ENCODE measurements at regions not wholly inside any gene's neighbourhood (a gene's known extent, or its start where the extent isn't known, plus 50 kb on each side); places are given as distances from the start of the nearest gene placed in this dataset.

DNA sequence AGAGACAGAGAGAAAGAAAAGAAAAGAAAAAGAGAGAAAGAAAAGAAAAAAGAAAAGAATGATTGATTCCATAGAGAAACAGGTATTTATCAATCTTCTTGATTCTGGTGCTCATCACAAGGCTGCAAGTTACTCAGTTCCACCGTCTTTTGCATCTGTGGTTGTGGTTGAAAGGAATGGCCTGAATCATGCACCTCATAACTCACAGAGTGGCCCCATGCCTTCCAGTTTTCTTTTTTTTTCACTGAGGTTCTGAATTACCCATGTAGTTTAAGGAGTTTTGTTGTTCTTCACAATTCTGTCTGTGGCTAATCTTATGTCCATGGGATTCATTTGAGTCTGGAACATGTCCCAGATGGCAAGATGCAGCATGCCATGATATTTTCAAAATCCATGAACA, 156.0 kb downstream of the ZNF33B start:
- TF ChIP-seq CTCF (IDR thresholded peaks at IDR 0.05) = no peak
- no peak for TF ChIP-seq POLR2A (IDR thresholded peaks at IDR 0.05)
